ACC112 (cell line): ENCODE measurements at regions not wholly inside any gene's neighbourhood (a gene's known extent, or its start where the extent isn't known, plus 50 kb on each side); places are given as distances from the start of the nearest gene placed in this dataset.

ENCODE experiments used
- H2AFZ ChIP-seq: fragments of 200-600 bp; sonication (generic); one replicate; pipeline ENCODE4 v1.6.0; 2017; ENCODE audit warnings: antibody characterized with exemption, low read length; ENCODE audit not compliant: unreplicated experiment
- H3K27ac ChIP-seq: fragments of 200-600 bp; sonication (generic); 2 replicates; pipeline ENCODE4 v1.5.1; 2014; ENCODE audit warnings: low read depth, mild to moderate bottlenecking, antibody characterized with exemption, low read length, moderate library complexity
- H3K27me3 ChIP-seq: fragments of 200-600 bp; sonication (generic); 2 replicates; pipeline ENCODE4 v1.6.1; 2014; ENCODE audit warnings: mild to moderate bottlenecking, antibody characterized with exemption, low read length, moderate library complexity, mixed read lengths; ENCODE audit not compliant: insufficient read depth
- H3K36me3 ChIP-seq: fragments of 200-600 bp; sonication (generic); 2 replicates; pipeline ENCODE4 v1.6.1; 2016; ENCODE audit warnings: mild to moderate bottlenecking, antibody characterized with exemption, low read length, moderate library complexity, mixed read lengths; ENCODE audit not compliant: insufficient read depth
- H3K4me1 ChIP-seq: fragments of 200-600 bp; sonication (generic); one replicate; pipeline ENCODE4 v1.6.1; 2016; ENCODE audit warnings: low read length, mixed read lengths; ENCODE audit not compliant: insufficient read depth, unreplicated experiment, control insufficient read depth
- H3K4me3 ChIP-seq: fragments of 200-600 bp; sonication (generic); 2 replicates; pipeline ENCODE4 v1.5.1; 2014; ENCODE audit warnings: mild to moderate bottlenecking, low read depth, low read length
- H3K79me2 ChIP-seq: fragments of 200-600 bp; sonication (generic); one replicate; pipeline ENCODE4 v1.6.0; 2016; ENCODE audit warnings: low read length; ENCODE audit not compliant: control insufficient read depth, unreplicated experiment, insufficient read depth

- Histone ChIP-seq H2AFZ (no peak overlapping the region), H3K27me3 (no peaks in the 10 kb centered on the region), H3K36me3 (no peaks in the 10 kb centered on the region), H3K4me1 (peaks cover 36% of the 10 kb centered on the region), H3K79me2 (no peaks in the 10 kb centered on the region), H3K27ac (no peak overlapping the region), H3K4me3 (no peak overlapping the region)
Measured at GRCh38 chr3:150247441-150247840, 160.7 kb upstream of the TSC22D2 start.

- H2AFZ ChIP-seq, result no peak overlapping the region
- H3K79me2 ChIP-seq, result no peaks in the 10 kb centered on the region
- peaks cover 14% of the 10 kb centered on the region for H3K4me1 ChIP-seq
- H3K27ac ChIP-seq, result no peak overlapping the region
- H3K4me3 ChIP-seq, result no peak overlapping the region
- no peaks in the 10 kb centered on the region for H3K36me3 ChIP-seq
- no peaks in the 10 kb centered on the region for H3K27me3 ChIP-seq
Measured at GRCh38 chr3:150243466-150243865, 164.6 kb upstream of the TSC22D2 start.

- no peak overlapping the region for H2AFZ ChIP-seq
- no peak overlapping the region for H3K4me3 ChIP-seq
- no peaks in the 10 kb centered on the region for H3K79me2 ChIP-seq
- H3K36me3 ChIP-seq, result no peaks in the 10 kb centered on the region
- H3K4me1 ChIP-seq, result peaks cover 20% of the 10 kb centered on the region
- no peaks in the 10 kb centered on the region for H3K27me3 ChIP-seq
- no peak overlapping the region for H3K27ac ChIP-seq
Measured at GRCh38 chr3:150242220-150242936, 165.7 kb upstream of the TSC22D2 start.

GRCh38 chr3:150240891-150241290 is 167.2 kb upstream of the TSC22D2 start:
- H3K36me3 ChIP-seq, result no peaks in the 10 kb centered on the region
- H2AFZ ChIP-seq, result no peak overlapping the region
- H3K27me3 ChIP-seq, result no peaks in the 10 kb centered on the region
- peaks cover 35% of the 10 kb centered on the region for H3K4me1 ChIP-seq
- no peaks in the 10 kb centered on the region for H3K79me2 ChIP-seq
- H3K27ac ChIP-seq, result no peak overlapping the region
- H3K4me3 ChIP-seq, result no peak overlapping the region

- H3K4me1 ChIP-seq, result peaks cover 41% of the 10 kb centered on the region
- no peaks in the 10 kb centered on the region for H3K27me3 ChIP-seq
- H3K27ac ChIP-seq, result no peak overlapping the region
- no peaks in the 10 kb centered on the region for H3K36me3 ChIP-seq
- no peaks in the 10 kb centered on the region for H3K79me2 ChIP-seq
- H3K4me3 ChIP-seq, result no peak overlapping the region
- H2AFZ ChIP-seq, result no peak overlapping the region
Measured at GRCh38 chr3:150239766-150240165, 168.3 kb upstream of the TSC22D2 start.

- Histone ChIP-seq H3K36me3 (no peaks in the 10 kb centered on the region), H3K4me3 (no peak overlapping the region), H3K4me1 (peaks cover 41% of the 10 kb centered on the region), H3K79me2 (no peaks in the 10 kb centered on the region), H3K27ac (no peak overlapping the region), H3K27me3 (no peaks in the 10 kb centered on the region), H2AFZ (no peak overlapping the region)
Measured at GRCh38 chr3:150238995-150239619, 169.0 kb upstream of the TSC22D2 start.

- H3K4me1 ChIP-seq, result peaks cover 49% of the 10 kb centered on the region
- no peaks in the 10 kb centered on the region for H3K27me3 ChIP-seq
- no peaks in the 10 kb centered on the region for H3K36me3 ChIP-seq
- no peak overlapping the region for H2AFZ ChIP-seq
- no peak overlapping the region for H3K4me3 ChIP-seq
- H3K27ac ChIP-seq, result no peak overlapping the region
- H3K79me2 ChIP-seq, result no peaks in the 10 kb centered on the region
Measured at GRCh38 chr3:150238048-150238802, 169.9 kb upstream of the TSC22D2 start.

- Histone ChIP-seq H2AFZ (no peak overlapping the region), H3K79me2 (no peaks in the 10 kb centered on the region), H3K4me3 (no peak overlapping the region), H3K27me3 (no peaks in the 10 kb centered on the region), H3K27ac (peak overlapping the region; percentile 24), H3K36me3 (no peaks in the 10 kb centered on the region), H3K4me1 (peaks cover 55% of the 10 kb centered on the region)
Measured at GRCh38 chr3:150237490-150237889, 170.6 kb upstream of the TSC22D2 start.

GRCh38 chr3:150236316-150237082 is 171.6 kb upstream of the TSC22D2 start:
- peak overlapping the region; percentile 64 for H3K27ac ChIP-seq
- H2AFZ ChIP-seq, result peak overlapping the region; percentile 82
- no peaks in the 10 kb centered on the region for H3K27me3 ChIP-seq
- no peaks in the 10 kb centered on the region for H3K79me2 ChIP-seq
- no peaks in the 10 kb centered on the region for H3K36me3 ChIP-seq
- no peak overlapping the region for H3K4me3 ChIP-seq
- peaks cover 51% of the 10 kb centered on the region for H3K4me1 ChIP-seq

- Histone ChIP-seq H3K27ac (peak overlapping the region; percentile 64), H3K4me3 (no peak overlapping the region), H3K4me1 (peaks cover 51% of the 10 kb centered on the region), H3K36me3 (no peaks in the 10 kb centered on the region), H3K27me3 (no peaks in the 10 kb centered on the region), H2AFZ (peak overlapping the region; percentile 82), H3K79me2 (no peaks in the 10 kb centered on the region)
Measured at GRCh38 chr3:150235799-150236198, 172.3 kb upstream of the TSC22D2 start.
